GM19372 (cell line): ENCODE measurements at regions not wholly inside any gene's neighbourhood (a gene's known extent, or its start where the extent isn't known, plus 50 kb on each side); places are given as distances from the start of the nearest gene placed in this dataset.
"Not testable (repeated sequence)": the region's sequence is repeated elsewhere in the genome, so short reads cannot be mapped to it uniquely, and the experiment has no call there.

Experiments
- ATAC-seq: cut with Tn5 transposase; IDR thresholded peaks from one replicate; pipeline ENCODE4 v1.9.1; 2021; ENCODE audit warnings: mild to moderate bottlenecking, low read depth, moderate library complexity; ENCODE audit not compliant: unreplicated experiment

DNA sequence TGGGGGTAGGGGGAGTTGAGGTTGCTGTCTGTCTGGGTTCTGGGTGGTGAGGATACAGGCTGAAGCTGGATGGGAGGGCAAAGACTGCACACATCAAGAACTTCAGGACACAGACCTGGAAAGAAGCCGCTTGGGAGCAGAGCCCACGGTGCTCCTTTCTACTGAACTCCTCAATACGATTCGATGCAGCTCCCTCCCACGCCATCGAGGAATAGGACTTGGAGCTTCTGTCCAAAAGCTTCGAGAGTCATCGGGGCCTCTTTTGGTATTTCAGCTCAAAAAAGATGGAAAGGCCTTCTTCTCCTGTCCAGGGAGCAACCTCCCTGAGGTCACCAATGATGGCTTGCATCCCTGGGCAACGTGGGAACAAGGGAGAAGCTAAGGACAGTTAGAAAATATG, 407.1 kb upstream of the MGMT start:
- no peak for ATAC-seq

DNA sequence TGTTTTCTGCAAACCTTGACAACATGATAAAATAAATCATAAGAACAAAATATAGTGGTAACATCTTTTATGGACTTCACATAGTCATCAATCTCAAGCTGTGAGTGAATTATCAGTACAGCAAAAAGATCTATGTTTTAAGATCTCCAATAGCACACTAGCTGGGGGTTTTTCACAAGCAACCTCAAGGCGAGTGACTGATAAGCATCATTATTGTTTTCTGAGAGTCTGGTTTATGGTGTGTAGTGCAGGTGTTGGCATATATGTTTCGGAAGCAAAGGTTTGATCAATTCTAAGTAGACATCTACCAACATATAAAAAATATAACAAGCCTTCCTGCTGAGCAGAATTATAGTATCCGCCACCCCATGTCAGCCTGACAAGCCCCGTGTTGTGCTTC, 403.8 kb upstream of the MGMT start:
- ATAC-seq: no peak

DNA sequence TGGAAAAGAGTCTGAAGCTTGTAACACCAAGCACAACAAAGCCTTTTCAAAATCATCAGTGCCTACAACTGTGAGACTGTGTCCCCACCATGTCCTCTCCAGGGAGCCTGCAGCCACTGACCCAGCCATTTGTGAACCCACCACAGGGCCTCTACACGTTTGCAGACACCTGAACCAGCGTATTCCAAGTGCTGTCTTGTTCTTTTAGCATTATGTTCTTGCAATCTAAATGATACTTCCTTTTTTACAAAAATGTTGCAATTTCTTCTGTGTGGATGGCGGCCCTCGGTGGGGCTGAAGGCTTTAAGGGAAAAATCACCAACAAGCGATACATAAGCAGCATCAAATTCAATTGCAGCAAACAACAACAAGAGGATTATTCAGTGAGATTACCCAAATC, 403.2 kb upstream of the MGMT start:
- no peak for ATAC-seq

DNA sequence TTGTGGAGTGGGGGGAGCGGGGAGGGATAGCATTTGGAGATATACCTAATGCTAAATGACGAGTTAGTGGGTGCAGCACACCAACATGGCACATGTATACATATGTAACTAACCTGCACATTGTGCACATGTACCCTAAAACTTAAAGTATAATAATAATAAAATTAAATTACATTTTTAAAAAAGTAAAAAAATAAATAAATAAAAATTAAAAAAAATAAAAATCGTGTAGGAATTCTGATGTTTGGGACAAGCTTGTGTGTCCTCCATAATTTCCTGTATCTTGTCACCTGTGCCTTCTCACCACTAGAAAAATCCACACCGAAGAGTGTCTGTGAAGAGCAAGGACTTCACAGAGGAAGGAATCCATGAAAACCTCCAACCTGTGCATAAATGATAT, 400.5 kb upstream of the MGMT start:
- not testable (repeated sequence) for ATAC-seq

DNA sequence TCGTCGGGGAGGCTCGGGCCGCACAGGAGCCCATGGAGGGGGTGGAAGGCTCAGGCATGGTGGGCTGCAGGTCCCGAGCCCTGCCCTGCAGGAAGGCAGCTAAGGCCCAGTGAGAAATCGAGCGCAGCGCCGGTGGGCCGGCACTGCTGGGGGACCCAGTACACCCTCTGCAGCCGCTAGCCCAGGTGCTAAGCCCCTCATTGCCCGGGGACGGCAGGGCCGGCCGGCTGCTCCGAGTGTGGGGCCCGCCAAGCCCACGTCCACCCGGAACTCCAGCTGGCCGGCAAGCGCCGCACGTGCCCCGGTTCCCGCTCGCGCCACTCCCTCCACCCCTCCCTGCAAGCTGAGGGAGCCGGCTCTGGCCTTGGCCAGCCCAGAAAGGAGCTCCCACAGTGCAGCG, 395.6 kb upstream of the MGMT start:
- not testable (repeated sequence) for ATAC-seq

DNA sequence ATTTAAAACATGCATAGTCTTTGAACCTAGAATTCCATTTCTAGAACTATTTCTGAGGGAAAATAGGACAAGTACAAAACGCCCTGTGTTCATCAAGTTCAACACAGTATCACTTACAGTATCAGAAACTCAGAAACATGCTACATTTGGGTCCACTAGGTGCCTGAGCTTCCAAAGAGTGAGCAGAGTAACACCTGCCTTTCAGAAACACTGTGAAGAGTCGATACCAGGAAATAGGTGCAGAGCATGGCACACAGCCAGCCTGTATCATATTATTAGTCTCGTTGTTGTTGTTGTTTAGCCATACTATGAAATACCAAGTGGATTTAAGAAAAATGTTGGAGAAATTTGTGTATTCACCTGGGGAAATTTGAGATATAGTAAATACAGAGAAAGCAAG, 392.1 kb upstream of the MGMT start:
- no peak for ATAC-seq

DNA sequence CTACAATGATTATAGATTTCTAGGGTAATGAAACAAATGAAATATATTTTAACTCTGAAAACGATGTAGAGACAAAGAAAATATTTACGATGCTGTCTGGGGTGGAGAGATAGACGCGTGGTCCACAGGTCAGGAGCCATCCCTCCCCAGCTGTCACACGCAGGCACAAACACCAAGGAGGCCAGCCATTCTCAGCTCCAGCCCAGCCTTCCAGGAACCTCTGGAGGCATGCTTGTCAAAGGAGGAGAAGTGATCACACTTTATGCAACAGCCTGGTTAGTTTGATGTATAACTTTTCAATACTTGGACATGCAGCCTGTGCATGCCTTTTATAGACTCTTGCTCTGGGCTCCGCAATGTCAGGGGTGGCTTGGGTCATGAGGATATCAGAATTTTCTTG, 391.5 kb upstream of the MGMT start:
- ATAC-seq: no peak

DNA sequence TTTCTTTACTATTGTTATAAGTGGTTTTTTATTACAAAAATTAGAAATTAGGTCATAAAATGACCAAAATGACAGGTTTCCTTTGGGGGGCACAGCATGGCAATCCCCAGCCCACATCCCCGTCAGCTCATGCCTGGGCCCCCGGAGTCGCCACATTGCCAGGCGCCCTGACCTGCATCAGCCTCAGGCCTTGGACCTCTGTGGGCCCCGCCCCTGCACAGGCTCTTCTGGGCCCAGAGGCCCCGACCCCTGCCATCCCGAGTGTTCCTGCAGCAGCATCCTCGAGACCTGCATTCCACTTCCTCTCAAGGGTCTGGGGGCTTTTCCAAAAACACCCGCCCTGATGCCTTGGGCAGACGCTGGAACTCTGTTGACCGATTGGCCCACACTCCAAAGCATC, 391.1 kb upstream of the MGMT start:
- ATAC-seq: no peak

DNA sequence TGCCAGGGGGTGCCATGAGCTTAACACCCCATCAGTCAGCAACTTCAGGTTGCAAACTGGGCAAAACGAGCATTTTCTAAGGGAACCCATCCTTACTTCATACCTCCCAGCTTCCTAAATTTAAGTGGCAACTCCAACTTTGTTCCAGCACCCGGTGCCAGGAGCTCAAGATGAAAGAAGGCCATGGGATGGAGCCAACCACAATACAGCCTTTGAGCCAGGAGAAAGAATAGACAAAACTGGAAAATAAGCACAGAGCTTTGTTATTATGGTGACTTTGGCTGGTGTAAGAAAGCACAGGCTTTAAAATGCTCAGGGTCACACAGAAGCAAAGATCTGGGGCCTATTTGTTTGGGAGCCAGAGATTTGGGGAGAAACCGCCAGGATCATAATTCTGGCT, 388.7 kb upstream of the MGMT start:
- ATAC-seq: no peak

DNA sequence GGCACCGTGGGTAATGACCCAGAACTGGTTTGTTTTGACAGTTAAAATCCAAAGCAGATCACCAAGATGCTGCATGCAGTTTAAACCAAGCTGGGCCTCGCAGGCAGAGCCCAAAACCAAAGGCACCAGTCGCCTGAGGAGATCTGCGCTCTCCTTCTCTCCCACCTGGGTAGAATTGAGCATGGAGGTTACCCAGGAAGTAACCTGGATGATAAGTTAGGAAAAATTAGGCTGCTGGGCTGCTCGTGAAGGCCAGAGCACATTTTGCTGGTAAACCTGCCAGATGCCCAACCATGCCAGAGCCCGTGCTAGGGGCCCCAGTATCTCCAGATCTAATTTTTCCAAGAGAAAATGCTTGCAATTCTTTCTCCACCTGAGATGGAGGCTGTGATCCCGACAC, 388.3 kb upstream of the MGMT start:
- ATAC-seq: no peak

DNA sequence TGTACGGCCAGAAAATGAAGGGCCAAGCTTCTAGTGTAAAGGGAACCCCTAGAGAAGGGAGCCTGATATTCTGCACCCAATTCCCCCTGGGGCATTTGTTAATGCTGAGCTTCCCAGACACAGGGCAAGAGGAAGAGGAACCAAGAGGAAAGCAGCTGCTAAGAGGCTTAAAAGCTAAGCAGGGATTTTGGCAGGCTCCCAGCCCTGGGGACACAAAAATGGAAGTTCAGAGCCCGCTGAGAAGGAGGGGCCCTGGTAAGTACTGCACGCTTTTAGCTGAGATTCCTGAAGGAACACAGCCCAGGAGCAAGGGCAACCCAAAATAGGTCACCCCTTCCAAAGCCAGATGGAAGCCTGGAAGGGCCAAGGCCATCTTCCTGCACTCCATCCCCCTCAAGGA, 387.3 kb upstream of the MGMT start:
- ATAC-seq: no peak

DNA sequence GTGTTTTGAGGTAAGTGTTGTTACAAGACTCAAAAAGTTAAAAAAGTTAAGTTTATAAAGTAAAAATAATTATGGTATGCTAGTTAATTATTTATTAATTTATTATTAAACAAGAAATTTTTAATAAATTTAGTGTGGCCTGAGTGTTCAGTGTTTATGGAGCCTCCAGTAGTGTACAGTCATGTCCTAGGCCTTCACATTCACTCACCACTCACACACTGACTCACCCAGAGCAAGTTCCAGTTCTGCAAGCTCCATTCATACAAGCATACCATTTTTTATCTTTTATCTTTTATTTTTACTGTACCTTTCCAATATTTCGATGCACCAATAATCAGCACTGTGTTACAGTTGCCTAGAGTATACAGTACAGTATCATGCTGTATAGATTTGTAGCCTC, 381.2 kb upstream of the MGMT start:
- ATAC-seq: no peak

DNA sequence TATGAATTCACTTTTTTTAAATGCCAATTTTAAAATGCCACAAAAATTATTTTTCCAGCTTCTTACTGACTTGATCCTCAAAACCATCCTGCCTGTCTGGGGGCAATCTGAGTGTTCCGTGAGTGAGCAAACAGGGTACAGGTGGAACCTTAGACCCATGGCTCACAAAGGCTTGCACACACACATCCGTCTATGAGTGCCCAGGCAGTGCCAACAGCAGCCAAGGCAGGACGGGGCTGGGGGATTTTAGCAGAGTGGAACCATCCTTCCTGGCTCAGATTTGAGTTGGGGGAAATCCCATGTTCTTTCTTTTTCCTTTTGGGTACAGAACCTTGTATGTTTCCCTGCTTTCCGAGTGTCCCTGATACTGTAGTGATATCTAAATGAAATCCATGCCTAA, 377.7 kb upstream of the MGMT start:
- no peak for ATAC-seq

DNA sequence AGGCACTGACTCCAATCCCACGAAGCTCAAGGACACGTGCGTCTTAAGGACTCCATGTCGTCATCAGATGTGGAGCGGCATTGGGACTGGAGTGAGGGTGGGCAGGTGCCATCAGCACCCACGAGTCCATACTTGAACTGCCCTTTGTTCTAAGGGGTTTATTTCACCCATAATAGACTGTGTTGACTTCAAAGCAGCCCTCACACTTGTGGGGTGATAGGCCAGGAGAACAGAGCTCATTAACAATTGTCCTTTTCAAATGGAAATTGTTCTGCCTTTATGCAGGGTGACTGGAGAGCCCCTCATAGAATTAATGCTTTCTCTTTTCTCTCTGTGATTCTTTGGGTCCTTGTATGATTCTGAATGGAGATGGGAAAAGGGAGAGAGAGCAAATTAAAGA, 376.9 kb upstream of the MGMT start:
- ATAC-seq: no peak

DNA sequence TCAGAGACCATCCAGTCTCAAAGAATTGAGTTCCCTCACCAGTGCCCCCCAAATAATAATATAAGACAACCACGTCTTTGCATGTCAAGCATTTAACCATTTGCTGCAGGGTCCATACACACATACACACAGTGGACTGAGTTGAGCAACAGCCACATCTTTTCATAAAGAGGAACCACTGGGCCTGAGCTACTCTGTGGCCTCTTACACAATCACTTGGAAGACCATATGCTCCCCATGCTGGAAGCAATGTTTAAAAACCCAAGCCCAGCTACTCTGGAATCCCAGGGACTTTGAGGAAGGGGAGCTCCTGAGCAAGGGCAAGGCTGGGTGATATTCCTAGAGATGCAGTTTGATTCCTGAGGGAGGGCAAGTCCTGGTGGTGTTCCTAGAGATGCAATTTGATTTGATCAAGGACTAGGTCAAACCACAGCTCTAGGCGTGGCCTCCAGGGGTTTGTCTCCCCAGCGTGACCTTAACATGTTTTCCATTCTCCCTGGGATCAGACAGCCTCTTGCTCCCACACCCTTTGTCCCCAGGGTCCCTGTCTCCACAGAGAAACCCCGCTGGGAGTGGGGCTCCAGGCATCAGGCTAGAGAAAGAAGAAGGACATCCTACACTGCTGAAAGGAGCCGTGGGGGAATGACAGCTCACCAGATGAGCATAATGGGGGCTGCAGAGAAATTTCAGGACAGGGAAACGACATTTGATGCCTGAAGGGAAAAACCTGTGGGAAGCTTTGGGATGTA, 376.2 kb upstream of the MGMT start:
- no peak for ATAC-seq

DNA sequence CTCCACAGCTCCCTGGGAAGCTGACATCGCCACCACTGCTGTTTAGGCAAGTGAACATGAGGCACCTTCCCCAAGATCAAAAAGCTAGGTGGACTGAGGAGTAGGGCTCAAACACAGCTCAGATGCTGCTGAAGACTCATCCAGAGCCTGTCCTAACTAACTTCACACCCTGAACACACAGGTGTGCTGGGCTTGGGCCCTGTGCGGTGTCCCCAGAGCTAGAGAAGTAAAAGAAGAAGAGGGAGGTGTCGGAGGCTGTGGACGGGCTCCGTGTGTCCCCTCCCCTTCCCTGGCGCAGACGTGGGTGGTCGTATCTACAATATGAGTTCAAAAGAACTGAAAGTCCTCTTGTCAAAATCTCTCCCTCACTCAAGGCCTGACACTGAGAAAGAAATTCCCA, 373.4 kb upstream of the MGMT start:
- no peak for ATAC-seq

DNA sequence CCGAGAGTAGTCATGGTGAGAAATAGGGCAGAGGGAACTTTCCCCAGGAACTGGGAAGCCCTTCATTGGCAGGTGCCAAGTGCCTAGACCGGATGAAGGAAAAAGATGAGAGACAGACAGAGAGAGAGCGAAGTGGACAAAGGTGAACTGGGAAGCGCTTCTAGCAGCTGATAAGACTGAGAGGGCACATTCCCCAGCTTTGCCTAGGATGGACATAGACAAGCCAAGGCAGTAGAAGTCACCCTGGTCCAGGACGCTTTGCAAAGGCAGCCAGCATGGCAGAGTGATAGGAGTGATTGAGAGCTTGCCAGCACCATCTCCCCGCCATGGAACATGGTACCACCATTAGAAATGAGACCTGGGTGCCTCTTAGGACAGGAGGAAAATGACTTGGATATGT, 372.8 kb upstream of the MGMT start:
- ATAC-seq: no peak

DNA sequence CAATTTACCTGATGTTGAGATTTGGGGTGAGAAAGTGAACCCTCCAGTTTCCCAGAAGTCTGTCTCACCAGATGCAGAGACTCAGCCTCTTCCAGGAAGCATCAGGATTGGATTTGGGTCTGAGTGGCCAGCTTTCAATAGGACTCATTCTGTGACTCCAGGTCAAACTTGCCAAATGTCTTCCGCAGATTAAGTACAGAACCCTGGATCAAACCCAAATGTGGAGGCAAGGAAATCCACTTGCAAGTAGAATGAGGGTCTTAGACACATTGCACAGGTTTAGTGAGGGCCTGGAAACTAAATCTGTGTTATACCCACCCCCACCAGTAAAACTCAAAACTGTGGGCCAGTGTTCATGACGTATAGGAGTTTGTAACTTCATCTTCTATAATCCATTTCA, 372.2 kb upstream of the MGMT start:
- no peak for ATAC-seq

DNA sequence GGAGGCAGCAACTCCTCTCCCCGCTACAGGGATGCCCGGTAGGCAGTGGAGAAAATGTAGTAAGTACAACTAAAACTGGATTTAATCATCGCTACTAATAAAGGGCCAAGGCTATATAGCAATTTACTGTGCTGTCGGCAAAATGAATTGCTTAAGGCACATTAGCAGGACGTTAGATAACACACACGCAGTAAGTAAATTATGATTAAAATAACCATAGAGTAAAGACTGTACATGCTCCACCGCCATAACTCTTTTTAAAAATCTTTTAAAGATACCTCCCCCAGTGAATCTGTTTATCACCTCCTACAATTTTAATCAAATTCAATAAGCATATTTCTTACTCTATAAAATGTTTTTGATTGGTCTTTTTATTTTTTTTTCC, 371.4 kb upstream of the MGMT start:
- no peak for ATAC-seq

DNA sequence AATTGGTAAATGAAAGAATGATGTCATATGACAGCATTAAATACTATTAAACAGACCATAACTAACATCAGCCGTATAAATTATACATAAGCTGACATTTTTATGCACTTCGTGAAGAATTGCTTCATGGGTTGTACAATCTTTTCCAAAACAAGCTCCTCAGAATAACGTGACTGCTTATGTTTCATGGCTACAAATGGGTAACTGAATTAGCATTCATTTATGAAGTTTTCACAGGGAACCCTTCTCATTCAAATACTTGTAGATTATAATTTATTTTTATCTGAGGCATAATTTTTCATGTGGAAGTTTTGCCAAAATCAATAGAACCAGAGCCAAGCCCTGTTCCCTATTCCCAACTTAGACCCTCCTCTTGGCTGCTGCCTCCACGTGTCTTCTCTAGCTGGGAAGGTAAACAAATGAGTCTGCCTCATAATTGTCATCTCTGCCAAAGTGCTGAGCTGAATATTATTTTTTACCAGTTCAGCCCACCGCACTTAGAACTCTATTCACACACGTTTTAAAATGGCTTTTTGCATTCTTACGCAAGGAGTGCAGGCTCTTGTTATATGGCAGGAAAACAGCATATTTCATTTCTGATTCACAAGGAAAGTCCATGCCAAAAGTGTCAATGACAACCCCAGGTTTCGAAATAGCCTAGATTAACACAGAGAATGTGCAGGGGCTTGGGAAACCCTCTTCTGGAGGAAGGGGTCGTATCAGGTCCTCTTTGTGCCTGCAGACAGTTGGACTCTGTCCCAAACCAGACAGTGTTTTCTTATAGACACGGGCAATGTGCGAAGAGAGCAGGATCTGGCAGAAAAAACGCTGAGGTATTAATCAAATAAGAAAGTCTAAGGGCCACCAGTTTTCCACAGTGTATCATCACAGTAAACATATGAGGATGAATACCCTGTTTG, 370.7 kb upstream of the MGMT start:
- ATAC-seq: no peak

DNA sequence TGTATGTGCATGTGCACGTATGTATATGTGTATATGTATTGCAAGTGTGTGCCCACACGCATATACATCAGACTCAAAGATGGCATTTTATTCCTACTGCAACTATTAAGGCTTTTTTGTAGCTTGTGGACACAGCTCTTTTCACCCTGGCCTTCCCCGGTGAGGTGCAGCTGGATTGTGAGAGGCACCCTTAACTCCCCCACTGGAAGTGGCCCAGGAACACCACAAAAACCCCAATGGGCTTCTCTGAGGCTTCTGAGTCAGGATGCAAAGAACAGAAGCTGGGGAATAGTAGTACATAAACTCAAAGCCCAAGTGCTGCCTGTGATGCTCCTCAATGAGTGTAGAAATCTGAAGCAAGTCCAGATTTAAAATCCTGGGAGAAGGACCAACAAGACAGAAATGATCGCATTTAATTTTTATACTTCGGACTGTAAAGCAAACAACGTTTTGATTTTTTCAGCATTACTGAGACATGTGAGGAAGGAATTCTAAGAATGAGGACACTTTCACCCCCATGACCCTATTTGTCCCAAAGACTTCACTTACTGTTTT, 369.2 kb upstream of the MGMT start:
- no peak for ATAC-seq

DNA sequence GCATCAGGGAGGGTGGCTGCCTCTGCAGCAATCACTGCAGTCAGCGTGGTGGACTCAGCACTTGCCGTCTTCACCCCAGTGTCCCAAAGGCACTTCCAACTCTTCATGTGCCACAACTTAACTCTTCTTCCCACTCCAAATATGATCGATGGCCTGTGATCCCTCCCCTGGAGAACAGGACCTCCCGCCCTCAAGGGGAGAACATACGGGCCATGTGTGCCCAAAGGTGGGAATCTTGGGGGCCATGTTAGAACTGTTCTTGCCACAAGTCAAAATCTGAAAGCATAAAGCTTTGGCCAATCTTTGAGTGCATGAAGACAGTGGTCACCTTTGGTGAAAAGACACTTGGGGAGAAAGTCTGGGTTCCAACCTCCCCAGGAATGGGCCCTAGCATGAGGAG, 368.5 kb upstream of the MGMT start:
- no peak for ATAC-seq
